Uterus (tissue), 2 donors: ENCODE measurements at regions not wholly inside any gene's neighbourhood (a gene's known extent, or its start where the extent isn't known, plus 50 kb on each side); places are given as distances from the start of the nearest gene placed in this dataset.

ENCODE experiments used
- CTCF ChIP-seq, 4 experiments: fragments of 200-600 bp in 2 of 4; fragments of 450-650 bp in 2 of 4; sonication (generic) in 2 of 4; IDR thresholded peaks; one replicate each; pipeline ENCODE4 v1.5.1; 2016 to 2019; ENCODE audit warnings: antibody characterized with exemption in 4 of 4, mild to moderate bottlenecking in 2 of 4, moderate library complexity in 1 of 4
- POLR2A ChIP-seq, 2 donors: fragments of 450-650 bp; IDR thresholded peaks; one replicate each; pipeline ENCODE4 v1.6.1; 2016; ENCODE audit warnings: antibody characterized with exemption in 2 of 2, mild to moderate bottlenecking in 1 of 2, moderate library complexity in 1 of 2

GRCh38 chr10:118914629-118915028, 114.9 kb upstream of the NANOS1 start:
- TF ChIP-seq CTCF (IDR thresholded peaks at IDR 0.05) (no peak), POLR2A (IDR thresholded peaks at IDR 0.05) (no peak)
